Hematopoietic multipotent progenitor cell treated with erythropoietin and hydrocortisone succinate and interleukin-3 and kit ligand, for 15 days (in vitro differentiated cells): ENCODE measurements at regions not wholly inside any gene's neighbourhood (a gene's known extent, or its start where the extent isn't known, plus 50 kb on each side); places are given as distances from the start of the nearest gene placed in this dataset.

Experiments used
- DNase-seq: peaks from one replicate; pipeline ENCODE4 v3.0.0-alpha.2; 2015; ENCODE audit warnings: low spot score

DNA sequence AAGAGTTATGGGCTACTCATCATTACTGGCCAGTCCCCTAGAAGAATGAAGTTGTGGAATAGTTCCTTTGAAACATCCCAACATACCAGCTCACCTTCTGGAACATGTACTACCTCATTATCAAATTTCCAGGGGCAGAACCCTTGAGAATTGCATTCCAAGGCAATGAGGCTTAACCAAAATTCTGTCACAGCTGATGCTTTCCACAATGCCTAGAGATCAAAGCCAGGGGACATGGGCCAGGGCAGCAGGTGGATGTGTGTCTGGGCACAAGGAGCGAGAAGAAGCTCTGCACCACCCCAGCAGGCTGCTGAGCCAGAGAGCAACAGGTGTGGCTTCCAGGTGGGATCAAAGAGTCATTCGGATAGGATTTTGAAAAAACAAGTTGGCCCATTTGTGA is 362.1 kb downstream of the EFNB2 start:
- DNase-seq = no peak

- no peak for DNase-seq
Observed at GRCh38 chr13:106172176-106172905, 363.1 kb downstream of the EFNB2 start.

DNA sequence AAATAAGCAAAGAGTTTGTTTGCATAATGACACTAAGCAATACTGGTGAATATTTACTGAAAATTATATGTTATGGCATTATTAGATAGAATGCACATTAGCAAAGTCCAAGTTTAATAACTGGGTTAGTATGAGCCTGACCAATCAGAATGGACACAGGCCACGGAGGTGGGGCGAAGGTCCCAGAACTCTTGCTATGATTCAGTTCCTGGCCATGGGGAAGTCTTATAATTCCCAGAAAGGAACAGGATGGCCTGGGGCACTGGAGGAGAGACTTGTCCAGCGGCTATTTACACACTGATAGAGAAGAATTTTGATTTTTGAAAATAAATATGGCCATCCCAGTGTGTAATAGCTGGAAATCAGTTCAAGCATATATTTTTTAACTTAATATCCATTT is 372.0 kb downstream of the EFNB2 start:
- no peak for DNase-seq

- DNase-seq = no peak
Observed at GRCh38 chr13:106161146-106161545, 374.3 kb downstream of the EFNB2 start.

DNA sequence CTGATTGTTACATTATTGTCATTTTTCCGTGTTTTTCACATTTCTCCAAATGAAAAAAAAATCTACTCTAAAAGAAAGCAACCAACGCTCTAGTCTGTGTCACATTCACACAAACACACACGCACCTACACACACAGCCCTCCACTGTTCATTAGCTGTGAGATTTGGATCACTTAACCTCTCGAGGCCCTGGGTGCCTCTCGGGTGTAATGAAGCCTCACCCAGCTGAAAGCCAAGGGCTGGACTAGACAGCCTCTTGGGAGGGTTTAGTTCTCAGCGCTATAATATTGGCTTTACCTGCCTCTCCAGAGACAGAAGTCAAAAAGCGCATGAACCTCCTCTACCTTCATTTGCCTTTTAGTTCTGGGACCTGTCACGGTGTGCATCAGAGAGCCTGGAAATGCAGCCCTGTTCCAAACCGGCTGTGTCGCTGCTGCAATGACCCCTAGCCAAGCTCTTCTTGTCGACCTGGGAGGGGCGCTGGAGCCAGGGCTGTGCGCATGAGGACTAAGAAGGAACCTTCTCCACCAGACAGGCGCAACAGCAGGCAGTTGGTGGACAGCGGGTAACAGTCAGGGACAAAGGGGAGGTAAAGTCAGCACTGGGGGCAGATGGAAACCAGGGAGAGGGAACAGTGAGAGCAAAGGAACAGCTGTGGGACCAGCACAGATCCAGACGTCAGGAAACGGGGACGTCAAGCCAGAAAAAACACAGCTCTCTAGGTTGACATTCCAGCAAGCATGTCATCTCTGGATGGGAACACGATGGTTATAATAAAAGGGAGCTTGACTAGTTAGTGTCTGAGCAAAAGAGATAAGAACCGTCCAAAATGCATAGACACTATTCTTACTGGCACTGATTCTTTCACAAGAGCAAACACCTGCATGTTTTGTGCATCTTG is 375.9 kb downstream of the EFNB2 start:
- DNase-seq = no peak

- DNase-seq = no peak
Observed at GRCh38 chr13:106156468-106156867, 379.0 kb downstream of the EFNB2 start.

GRCh38 chr13:106155411-106155810 is 380.1 kb downstream of the EFNB2 start:
- no peak for DNase-seq

- DNase-seq = no peak
Observed at GRCh38 chr13:106153876-106154275, 381.6 kb downstream of the EFNB2 start.

DNA sequence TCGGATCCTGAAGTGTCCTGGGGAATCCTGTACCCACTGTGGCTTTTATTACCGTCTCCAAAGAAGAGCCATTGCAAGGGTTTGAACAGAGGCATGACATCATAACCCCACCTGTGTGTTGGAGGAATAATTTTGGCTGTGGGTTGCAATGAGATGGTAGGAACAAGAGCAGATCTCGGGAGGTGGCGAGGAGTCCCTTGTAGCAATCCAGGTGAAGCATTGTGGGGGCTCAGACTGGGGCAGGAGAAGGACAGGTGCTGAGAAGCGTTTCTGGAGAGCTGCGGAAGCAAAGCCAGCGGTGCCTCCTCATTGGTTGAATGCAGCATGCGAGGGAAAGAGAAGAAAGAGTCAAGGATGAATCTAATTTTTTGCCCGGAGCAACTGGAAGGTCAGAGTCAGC is 382.4 kb downstream of the EFNB2 start:
- DNase-seq = no peak

DNA sequence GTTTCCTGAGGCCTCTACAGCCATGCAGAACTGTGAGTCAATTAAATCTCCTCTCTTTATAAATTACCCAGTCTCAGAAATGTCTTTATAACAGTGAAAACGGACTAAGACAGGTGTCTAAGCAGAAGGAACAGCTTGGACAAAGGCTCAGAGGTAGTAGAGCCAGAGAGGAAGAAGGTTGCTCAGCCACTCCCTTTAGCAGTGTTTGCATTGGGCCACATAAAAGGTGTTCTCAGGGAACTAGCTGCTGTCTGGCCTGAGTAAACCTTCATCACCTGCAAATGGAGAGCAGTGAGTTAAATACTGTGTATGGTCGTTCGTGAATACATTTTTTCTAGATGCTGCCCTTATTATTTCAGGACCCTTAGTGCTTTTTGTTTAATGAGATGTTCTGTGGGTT is 383.4 kb downstream of the EFNB2 start:
- no peak for DNase-seq

GRCh38 chr13:106151056-106151699 is 384.3 kb downstream of the EFNB2 start:
- DNase-seq = no peak

DNA sequence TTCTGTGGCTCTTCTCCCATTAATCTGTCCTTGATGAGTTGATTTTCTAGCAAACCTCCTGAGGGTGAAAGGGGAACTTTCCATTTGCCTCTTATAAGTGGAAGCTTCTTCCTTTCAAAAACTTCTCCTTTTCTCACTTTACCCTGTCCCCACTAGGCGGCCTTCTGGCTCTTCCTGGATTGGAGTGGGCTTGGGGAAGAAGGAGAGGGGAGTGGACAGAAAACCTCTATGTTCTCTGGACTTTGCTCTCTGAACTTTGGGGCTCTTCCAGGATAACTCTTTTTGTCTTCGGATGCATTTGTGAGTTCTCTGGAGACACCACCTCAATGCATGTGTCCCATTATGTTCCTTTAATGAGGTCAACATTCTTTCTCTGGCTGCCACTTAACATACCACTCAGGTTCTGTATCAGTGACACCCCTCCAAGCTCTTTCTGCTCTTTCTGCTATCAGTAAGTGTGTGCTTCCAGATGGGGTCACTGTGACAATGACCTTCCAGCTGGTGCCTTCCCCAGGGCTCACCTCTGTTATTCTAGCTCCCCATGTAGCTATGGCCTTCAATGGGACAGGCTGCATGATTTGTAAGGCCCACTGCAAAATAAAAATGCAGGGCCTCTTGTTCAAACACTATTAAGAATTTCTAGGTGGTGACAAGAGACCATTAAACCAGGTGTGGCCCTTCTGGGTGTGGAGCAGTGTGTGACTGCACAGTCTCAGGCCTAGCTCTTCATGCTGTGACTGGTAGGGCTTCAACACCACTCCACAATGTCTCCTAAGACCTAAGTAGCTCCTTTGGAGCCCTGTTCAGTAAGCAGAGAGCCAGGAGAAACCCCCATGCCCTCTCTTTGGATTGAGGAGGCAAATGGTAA is 389.2 kb downstream of the EFNB2 start:
- DNase-seq = no peak

DNA sequence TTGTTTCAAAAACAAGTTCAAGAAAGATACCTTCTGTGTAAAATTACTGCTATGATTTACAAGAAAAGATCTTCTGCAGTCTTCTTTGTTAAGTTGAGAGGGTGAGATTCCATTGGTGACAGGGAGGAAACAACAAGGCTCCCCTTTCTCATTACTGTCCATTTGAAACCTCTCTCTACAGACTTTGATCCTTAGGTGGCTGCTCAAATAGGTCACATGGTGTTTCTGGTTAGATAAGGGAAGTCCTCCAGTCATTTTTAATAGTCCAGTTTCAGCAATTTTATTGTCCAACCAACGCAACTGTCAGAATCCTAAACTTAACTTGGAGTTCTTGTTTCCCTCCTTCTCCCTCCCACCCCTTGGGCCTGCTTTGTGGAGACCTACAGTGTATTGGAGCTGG is 390.4 kb downstream of the EFNB2 start:
- no peak for DNase-seq

GRCh38 chr13:106143930-106144709 is 391.3 kb downstream of the EFNB2 start:
- DNase-seq = no peak

GRCh38 chr13:106143392-106143791 is 392.1 kb downstream of the EFNB2 start:
- no peak for DNase-seq

DNA sequence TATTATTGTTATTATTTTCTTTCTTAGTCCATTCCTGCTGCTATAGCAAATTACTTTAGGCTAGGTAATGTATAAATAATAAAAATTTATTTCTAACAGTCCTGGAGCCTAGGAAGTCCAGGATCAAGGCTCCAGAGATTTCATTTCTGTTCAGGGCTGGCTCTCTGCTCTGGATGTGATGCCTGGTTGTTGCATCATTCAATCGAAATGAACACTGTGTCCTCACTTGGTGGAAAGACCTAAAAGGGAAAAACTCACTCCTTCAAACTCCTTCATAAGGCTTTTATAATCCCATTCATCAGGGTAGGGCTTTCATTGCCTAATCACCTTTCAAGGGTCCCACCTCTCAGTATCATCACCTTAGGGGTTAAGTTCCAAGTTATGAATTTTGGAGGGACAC is 395.0 kb downstream of the EFNB2 start:
- no peak for DNase-seq

DNA sequence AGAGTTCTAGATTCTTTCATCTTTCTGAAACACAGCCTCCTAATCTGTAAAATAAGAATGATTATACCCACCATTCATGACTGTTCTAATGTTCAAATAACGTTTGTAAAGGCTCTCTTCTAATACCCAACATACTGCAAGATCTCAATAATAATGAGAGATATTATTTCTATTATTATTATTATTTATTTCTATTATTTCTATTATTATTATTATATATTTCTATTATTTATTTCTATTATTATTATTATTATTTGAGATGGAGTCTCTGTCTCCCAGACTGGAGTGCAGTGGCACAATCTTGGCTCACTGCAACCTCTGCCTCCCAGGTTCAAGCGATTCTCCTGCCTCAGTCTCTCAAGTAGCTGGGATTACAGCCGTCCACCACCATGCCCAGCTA is 395.5 kb downstream of the EFNB2 start:
- DNase-seq = no peak

GRCh38 chr13:106139377-106139776 is 396.1 kb downstream of the EFNB2 start:
- no peak for DNase-seq

GRCh38 chr13:106138620-106139019 is 396.8 kb downstream of the EFNB2 start:
- DNase-seq = no peak

GRCh38 chr13:106133025-106133424 is 402.4 kb downstream of the EFNB2 start:
- no peak for DNase-seq

DNA sequence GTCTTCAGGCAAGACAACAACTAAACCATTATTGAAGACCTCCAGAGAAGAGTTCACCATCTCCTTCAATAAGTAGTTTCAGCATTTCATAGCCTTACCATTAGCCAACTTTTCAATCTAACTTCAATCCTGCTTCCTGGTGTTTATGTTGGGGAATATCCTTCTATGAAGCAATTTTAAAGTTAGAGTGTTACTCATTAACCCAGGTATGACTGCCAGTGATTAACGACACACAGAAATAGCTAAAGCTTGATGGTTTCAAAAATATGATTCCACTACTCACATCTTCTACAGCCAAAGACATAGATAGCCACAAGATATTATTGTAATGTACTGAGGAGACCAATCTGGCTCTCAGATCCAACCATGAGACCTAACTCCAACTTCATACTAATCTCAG is 403.2 kb downstream of the EFNB2 start:
- no peak for DNase-seq
